Stimulated activated CD4-positive, alpha-beta T cell treated with anti-CD3 and anti-CD28 coated beads, Interleukin-1b, Interleukin-23, amount 100 ng/mL, for 48 hours (primary cell): ENCODE measurements at regions not wholly inside any gene's neighbourhood (a gene's known extent, or its start where the extent isn't known, plus 50 kb on each side); places are given as distances from the start of the nearest gene placed in this dataset.

ENCODE experiments used
- DNase-seq: peaks from one replicate; pipeline ENCODE4 v3.0.0-alpha.2; 2020

- DNase-seq: no peak
These were observed 348.5 kb upstream of the DDHD1 start for GRCh38 chr14:53501361-53502211.

GRCh38 chr14:53500191-53500590 is 347.1 kb upstream of the DDHD1 start:
- no peak for DNase-seq

GRCh38 chr14:53496668-53497067 is 343.5 kb upstream of the DDHD1 start:
- DNase-seq: no peak

- no peak for DNase-seq
These were observed 342.8 kb upstream of the DDHD1 start for GRCh38 chr14:53495846-53496343.

- DNase-seq: no peak
These were observed 341.5 kb upstream of the DDHD1 start for GRCh38 chr14:53494587-53494986.

- no peak for DNase-seq
These were observed 340.7 kb upstream of the DDHD1 start for GRCh38 chr14:53493860-53494259.

GRCh38 chr14:53493320-53493719 is 340.2 kb upstream of the DDHD1 start:
- no peak for DNase-seq

GRCh38 chr14:53491884-53492277 is 338.8 kb upstream of the DDHD1 start:
- no peak for DNase-seq

- no peak for DNase-seq
These were observed 338.2 kb upstream of the DDHD1 start for GRCh38 chr14:53491256-53491883.

GRCh38 chr14:53478174-53478573 is 325.1 kb upstream of the DDHD1 start:
- no peak for DNase-seq

GRCh38 chr14:53473480-53473879 is 320.4 kb upstream of the DDHD1 start:
- DNase-seq: no peak

GRCh38 chr14:53472306-53472705 is 319.2 kb upstream of the DDHD1 start:
- no peak for DNase-seq

GRCh38 chr14:53470351-53471043 is 317.4 kb upstream of the DDHD1 start:
- DNase-seq: no peak

GRCh38 chr14:53468876-53469275 is 315.8 kb upstream of the DDHD1 start:
- no peak for DNase-seq

- no peak for DNase-seq
These were observed 311.3 kb upstream of the DDHD1 start for GRCh38 chr14:53464376-53464775.

GRCh38 chr14:53462931-53463778 is 310.0 kb upstream of the DDHD1 start:
- no peak for DNase-seq

GRCh38 chr14:53461858-53462257 is 308.7 kb upstream of the DDHD1 start:
- DNase-seq: no peak

GRCh38 chr14:53460544-53460943 is 307.4 kb upstream of the DDHD1 start:
- no peak for DNase-seq

- DNase-seq: no peak
These were observed 305.3 kb upstream of the DDHD1 start for GRCh38 chr14:53458368-53458814.

- DNase-seq: no peak
These were observed 303.8 kb upstream of the DDHD1 start for GRCh38 chr14:53456931-53457330.

GRCh38 chr14:53452005-53452673 is 299.0 kb upstream of the DDHD1 start:
- DNase-seq: no peak

- no peak for DNase-seq
These were observed 297.7 kb upstream of the DDHD1 start for GRCh38 chr14:53450871-53451270.
